SK-N-SH treated with all-trans-retinoic acid at 6 μM for 48 hours (cell line): ENCODE measurements at regions not wholly inside any gene's neighbourhood (a gene's known extent, or its start where the extent isn't known, plus 50 kb on each side); places are given as distances from the start of the nearest gene placed in this dataset.
A peak's percentile ranks its signal among the peaks of the same experiment; 100 is the strongest.

ENCODE experiments used
- ATAC-seq: fragments of 200-7000 bp; cut with Tn5 transposase; 3 replicates; pipeline ENCODE4 v1.9.1; 2020; ENCODE audit warnings: mild to moderate bottlenecking, moderate library complexity
- ARNTL ChIP-seq: fragments of 450-650 bp; formaldehyde crosslinking; IDR thresholded peaks from 2 replicates; pipeline ENCODE4 v1.5.0; 2020; ENCODE audit warnings: low read depth, mild to moderate bottlenecking, moderate library complexity, borderline replicate concordance
- BACH2 ChIP-seq: fragments of 250-450 bp; sonication (Bioruptor Pico); IDR thresholded peaks from 2 replicates; pipeline ENCODE4 v1.9.0; 2021; ENCODE audit warnings: mild to moderate bottlenecking, borderline replicate concordance
- CSDC2 ChIP-seq: fragments of 250-450 bp; sonication (Bioruptor Pico); IDR thresholded peaks from 2 replicates; pipeline ENCODE4 v1.5.0; 2020; ENCODE audit warnings: mild to moderate bottlenecking, moderate library complexity
- GLIS3 ChIP-seq: fragments of 250-450 bp; sonication (Bioruptor Pico); IDR thresholded peaks from 2 replicates; pipeline ENCODE4 v1.5.0; 2020; ENCODE audit warnings: mild to moderate bottlenecking, moderate library complexity
- ISL1 ChIP-seq: fragments of 250-450 bp; sonication (Bioruptor Pico); IDR thresholded peaks from 2 replicates; pipeline ENCODE4 v2.1.2; 2022; ENCODE audit warnings: mild to moderate bottlenecking, moderate library complexity
- OSR1 ChIP-seq: fragments of 250-450 bp; sonication (Bioruptor Pico); IDR thresholded peaks from 2 replicates; pipeline ENCODE4 v1.8.0; 2022; ENCODE audit warnings: moderate library complexity, mild to moderate bottlenecking, inconsistent platforms
- PPARA ChIP-seq: fragments of 250-450 bp; sonication (Bioruptor Pico); IDR thresholded peaks from 2 replicates; pipeline ENCODE4 v1.5.0; 2020; ENCODE audit warnings: mild to moderate bottlenecking, borderline replicate concordance
- RARB ChIP-seq: fragments of 250-450 bp; sonication (Bioruptor Pico); IDR thresholded peaks from 2 replicates; pipeline ENCODE4 v1.8.0; 2021; ENCODE audit warnings: mild to moderate bottlenecking, moderate library complexity
- SNAI2 ChIP-seq: fragments of 250-450 bp; sonication (Bioruptor Pico); IDR thresholded peaks from 2 replicates; pipeline ENCODE4 v1.5.0; 2020; ENCODE audit warnings: mild to moderate bottlenecking, moderate library complexity
- TCF4 ChIP-seq: fragments of 250-450 bp; sonication (Bioruptor Pico); IDR thresholded peaks from 2 replicates; pipeline ENCODE4 v1.8.0; 2021; ENCODE audit warnings: mild to moderate bottlenecking, moderate library complexity, borderline replicate concordance
- TOX ChIP-seq: fragments of 250-450 bp; sonication (Bioruptor Pico); IDR thresholded peaks from 2 replicates; pipeline ENCODE4 v1.8.0; 2021; ENCODE audit warnings: mild to moderate bottlenecking, moderate library complexity, borderline replicate concordance
- ZC3H10 ChIP-seq: fragments of 250-450 bp; sonication (Bioruptor Pico); IDR thresholded peaks from 2 replicates; pipeline ENCODE4 v1.5.1; 2021; ENCODE audit warnings: mild to moderate bottlenecking, moderate library complexity
- ZNF565 ChIP-seq: fragments of 450-650 bp; formaldehyde crosslinking; conservative IDR thresholded peaks from 2 replicates; pipeline ENCODE4 v1.5.0; 2020; ENCODE audit warnings: low read depth, mild to moderate bottlenecking, moderate library complexity
- ZNF8 ChIP-seq: fragments of 450-650 bp; formaldehyde crosslinking; IDR thresholded peaks from 2 replicates; pipeline ENCODE4 v1.5.0; 2020; ENCODE audit warnings: mild to moderate bottlenecking, moderate library complexity
- TF ChIP-seq, protein P1 (sequence below): fragments of 250-450 bp; sonication (Bioruptor Pico); IDR thresholded peaks from 2 replicates; pipeline ENCODE4 v1.5.1; 2020; ENCODE audit warnings: low read depth, mild to moderate bottlenecking, moderate library complexity
- TF ChIP-seq, protein P2 (sequence below): fragments of 250-450 bp; sonication (Bioruptor Pico); IDR thresholded peaks from 2 replicates; pipeline ENCODE4 v1.8.0; 2020; ENCODE audit warnings: mild to moderate bottlenecking, moderate library complexity, borderline replicate concordance
- TF ChIP-seq, protein P3 (sequence below): fragments of 250-450 bp; sonication (Bioruptor Pico); IDR thresholded peaks from 2 replicates; pipeline ENCODE4 v1.5.0; 2020; ENCODE audit warnings: mild to moderate bottlenecking, moderate library complexity
- TF ChIP-seq, protein P4 (sequence below): fragments of 250-450 bp; sonication (Bioruptor Pico); IDR thresholded peaks from 2 replicates; pipeline ENCODE4 v1.8.0; 2021; ENCODE audit warnings: low read depth, mild to moderate bottlenecking, moderate library complexity, borderline replicate concordance
- TF ChIP-seq, protein P5 (sequence below): fragments of 250-450 bp; sonication (Bioruptor Pico); IDR thresholded peaks from 2 replicates; pipeline ENCODE4 v1.5.1; 2021; ENCODE audit warnings: mild to moderate bottlenecking, moderate library complexity

DNA sequence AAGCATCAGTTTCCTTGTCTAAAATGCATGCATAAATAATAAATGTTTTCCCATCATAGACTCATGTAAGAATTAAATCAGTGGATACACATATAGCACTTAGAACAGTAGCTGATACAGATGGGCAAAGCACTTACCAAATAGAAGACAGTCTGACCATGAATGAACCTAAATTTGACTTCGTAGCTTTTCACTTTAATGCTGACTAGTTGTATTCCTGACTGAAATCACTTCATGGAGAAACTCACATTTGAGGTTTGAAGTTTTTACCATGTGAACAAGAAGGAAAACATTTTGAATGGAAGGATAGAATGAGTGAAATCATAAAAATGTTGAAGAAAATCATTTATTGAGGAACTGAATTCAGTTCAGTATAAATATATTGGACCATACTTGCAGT lies 68.8 kb upstream of the TMCO5A start:
- no peak for ATAC-seq
- TF ChIP-seq, protein P1, sequence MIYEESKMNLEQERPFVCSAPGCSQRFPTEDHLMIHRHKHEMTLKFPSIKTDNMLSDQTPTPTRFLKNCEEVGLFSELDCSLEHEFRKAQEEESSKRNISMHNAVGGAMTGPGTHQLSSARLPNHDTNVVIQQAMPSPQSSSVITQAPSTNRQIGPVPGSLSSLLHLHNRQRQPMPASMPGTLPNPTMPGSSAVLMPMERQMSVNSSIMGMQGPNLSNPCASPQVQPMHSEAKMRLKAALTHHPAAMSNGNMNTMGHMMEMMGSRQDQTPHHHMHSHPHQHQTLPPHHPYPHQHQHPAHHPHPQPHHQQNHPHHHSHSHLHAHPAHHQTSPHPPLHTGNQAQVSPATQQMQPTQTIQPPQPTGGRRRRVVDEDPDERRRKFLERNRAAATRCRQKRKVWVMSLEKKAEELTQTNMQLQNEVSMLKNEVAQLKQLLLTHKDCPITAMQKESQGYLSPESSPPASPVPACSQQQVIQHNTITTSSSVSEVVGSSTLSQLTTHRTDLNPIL (CRISPR knock-in tag): no peak
- TF ChIP-seq ZC3H10 (CRISPR knock-in tag): no peak
- TF ChIP-seq, protein P2, sequence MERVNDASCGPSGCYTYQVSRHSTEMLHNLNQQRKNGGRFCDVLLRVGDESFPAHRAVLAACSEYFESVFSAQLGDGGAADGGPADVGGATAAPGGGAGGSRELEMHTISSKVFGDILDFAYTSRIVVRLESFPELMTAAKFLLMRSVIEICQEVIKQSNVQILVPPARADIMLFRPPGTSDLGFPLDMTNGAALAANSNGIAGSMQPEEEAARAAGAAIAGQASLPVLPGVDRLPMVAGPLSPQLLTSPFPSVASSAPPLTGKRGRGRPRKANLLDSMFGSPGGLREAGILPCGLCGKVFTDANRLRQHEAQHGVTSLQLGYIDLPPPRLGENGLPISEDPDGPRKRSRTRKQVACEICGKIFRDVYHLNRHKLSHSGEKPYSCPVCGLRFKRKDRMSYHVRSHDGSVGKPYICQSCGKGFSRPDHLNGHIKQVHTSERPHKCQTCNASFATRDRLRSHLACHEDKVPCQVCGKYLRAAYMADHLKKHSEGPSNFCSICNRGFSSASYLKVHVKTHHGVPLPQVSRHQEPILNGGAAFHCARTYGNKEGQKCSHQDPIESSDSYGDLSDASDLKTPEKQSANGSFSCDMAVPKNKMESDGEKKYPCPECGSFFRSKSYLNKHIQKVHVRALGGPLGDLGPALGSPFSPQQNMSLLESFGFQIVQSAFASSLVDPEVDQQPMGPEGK (CRISPR knock-in tag): no peak
- TF ChIP-seq GLIS3 (CRISPR knock-in tag): no peak
- TF ChIP-seq SNAI2 (CRISPR knock-in tag): no peak
- TF ChIP-seq PPARA (CRISPR knock-in tag): no peak
- TF ChIP-seq RARB: no peak
- TF ChIP-seq CSDC2 (CRISPR knock-in tag): no peak
- no peak for TF ChIP-seq ARNTL (CRISPR knock-in tag)
- TF ChIP-seq ZNF565 (CRISPR knock-in tag): no peak
- no peak for TF ChIP-seq BACH2 (CRISPR knock-in tag)
- TF ChIP-seq ZNF8 (CRISPR knock-in tag): no peak
- TF ChIP-seq, protein P3, sequence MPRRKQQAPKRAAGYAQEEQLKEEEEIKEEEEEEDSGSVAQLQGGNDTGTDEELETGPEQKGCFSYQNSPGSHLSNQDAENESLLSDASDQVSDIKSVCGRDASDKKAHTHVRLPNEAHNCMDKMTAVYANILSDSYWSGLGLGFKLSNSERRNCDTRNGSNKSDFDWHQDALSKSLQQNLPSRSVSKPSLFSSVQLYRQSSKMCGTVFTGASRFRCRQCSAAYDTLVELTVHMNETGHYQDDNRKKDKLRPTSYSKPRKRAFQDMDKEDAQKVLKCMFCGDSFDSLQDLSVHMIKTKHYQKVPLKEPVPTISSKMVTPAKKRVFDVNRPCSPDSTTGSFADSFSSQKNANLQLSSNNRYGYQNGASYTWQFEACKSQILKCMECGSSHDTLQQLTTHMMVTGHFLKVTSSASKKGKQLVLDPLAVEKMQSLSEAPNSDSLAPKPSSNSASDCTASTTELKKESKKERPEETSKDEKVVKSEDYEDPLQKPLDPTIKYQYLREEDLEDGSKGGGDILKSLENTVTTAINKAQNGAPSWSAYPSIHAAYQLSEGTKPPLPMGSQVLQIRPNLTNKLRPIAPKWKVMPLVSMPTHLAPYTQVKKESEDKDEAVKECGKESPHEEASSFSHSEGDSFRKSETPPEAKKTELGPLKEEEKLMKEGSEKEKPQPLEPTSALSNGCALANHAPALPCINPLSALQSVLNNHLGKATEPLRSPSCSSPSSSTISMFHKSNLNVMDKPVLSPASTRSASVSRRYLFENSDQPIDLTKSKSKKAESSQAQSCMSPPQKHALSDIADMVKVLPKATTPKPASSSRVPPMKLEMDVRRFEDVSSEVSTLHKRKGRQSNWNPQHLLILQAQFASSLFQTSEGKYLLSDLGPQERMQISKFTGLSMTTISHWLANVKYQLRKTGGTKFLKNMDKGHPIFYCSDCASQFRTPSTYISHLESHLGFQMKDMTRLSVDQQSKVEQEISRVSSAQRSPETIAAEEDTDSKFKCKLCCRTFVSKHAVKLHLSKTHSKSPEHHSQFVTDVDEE: no peak
- no peak for TF ChIP-seq TOX (CRISPR knock-in tag)
- TF ChIP-seq, protein P4, sequence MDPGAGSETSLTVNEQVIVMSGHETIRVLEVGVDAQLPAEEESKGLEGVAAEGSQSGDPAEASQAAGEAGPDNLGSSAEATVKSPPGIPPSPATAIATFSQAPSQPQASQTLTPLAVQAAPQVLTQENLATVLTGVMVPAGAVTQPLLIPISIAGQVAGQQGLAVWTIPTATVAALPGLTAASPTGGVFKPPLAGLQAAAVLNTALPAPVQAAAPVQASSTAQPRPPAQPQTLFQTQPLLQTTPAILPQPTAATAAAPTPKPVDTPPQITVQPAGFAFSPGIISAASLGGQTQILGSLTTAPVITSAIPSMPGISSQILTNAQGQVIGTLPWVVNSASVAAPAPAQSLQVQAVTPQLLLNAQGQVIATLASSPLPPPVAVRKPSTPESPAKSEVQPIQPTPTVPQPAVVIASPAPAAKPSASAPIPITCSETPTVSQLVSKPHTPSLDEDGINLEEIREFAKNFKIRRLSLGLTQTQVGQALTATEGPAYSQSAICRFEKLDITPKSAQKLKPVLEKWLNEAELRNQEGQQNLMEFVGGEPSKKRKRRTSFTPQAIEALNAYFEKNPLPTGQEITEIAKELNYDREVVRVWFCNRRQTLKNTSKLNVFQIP (CRISPR knock-in tag): no peak

DNA sequence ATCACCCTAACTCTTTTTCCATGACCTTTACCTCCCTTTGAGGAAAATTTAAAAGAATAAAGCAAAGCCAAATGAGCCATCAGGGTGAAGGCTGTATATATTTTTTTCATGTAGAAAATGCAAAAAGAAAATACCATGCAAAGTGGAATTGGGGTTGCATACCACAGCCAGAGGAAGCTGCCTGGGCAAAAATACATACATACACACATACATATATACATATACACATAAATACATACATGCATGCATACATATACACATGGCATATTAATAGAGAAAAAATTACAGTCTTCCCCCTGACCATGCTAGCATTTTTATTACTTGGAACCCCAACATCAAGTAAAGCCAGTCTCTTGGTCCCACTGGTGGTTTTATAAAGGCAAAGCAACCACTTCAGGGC lies 63.7 kb upstream of the TMCO5A start:
- ATAC-seq: no peak
- no peak for TF ChIP-seq TOX (CRISPR knock-in tag)
- TF ChIP-seq, all 23 proteins: peak for 0

DNA sequence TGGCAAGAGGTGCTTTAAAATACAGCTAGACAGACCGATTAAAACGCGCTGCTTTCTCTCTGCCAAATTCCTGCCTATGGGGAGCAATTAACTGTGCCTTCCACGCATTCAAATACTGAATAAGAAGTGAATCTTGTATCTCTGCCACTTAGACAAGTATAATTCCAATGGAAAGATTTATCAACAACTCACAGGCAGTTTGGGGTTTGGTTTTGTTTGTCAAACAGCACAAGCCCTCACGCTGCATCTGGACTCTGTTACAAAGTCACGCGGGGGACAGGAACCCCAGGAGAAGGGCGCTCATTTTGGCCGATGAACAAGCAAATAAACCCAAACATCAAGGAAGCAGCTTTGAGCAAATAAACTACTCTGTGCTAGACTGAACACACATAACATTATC lies 61.8 kb upstream of the TMCO5A start:
- ATAC-seq: peak; percentile 51
- TF ChIP-seq, protein P5, sequence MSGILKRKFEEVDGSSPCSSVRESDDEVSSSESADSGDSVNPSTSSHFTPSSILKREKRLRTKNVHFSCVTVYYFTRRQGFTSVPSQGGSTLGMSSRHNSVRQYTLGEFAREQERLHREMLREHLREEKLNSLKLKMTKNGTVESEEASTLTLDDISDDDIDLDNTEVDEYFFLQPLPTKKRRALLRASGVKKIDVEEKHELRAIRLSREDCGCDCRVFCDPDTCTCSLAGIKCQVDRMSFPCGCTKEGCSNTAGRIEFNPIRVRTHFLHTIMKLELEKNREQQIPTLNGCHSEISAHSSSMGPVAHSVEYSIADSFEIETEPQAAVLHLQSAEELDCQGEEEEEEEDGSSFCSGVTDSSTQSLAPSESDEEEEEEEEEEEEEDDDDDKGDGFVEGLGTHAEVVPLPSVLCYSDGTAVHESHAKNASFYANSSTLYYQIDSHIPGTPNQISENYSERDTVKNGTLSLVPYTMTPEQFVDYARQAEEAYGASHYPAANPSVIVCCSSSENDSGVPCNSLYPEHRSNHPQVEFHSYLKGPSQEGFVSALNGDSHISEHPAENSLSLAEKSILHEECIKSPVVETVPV (CRISPR knock-in tag): no peak
- TF ChIP-seq, protein P2 (CRISPR knock-in tag): no peak
- no peak for TF ChIP-seq SNAI2 (CRISPR knock-in tag)
- no peak for TF ChIP-seq ZC3H10 (CRISPR knock-in tag)
- TF ChIP-seq ZNF565 (CRISPR knock-in tag): no peak
- TF ChIP-seq TOX (CRISPR knock-in tag): no peak
- TF ChIP-seq, protein P3: no peak
- no peak for TF ChIP-seq ISL1 (CRISPR knock-in tag)
- no peak for TF ChIP-seq OSR1 (CRISPR knock-in tag)
- TF ChIP-seq ARNTL (CRISPR knock-in tag): no peak
- no peak for TF ChIP-seq TCF4 (CRISPR knock-in tag)
- no peak for TF ChIP-seq CSDC2 (CRISPR knock-in tag)
- no peak for TF ChIP-seq ZNF8 (CRISPR knock-in tag)
